GM23338 (cell line): ENCODE measurements at regions not wholly inside any gene's neighbourhood (a gene's known extent, or its start where the extent isn't known, plus 50 kb on each side); places are given as distances from the start of the nearest gene placed in this dataset.
A peak's percentile ranks its signal among the peaks of the same experiment; 100 is the strongest.

ENCODE experiments used
- ATAC-seq: fragments of 200-7000 bp; cut with Tn5 transposase; 3 replicates; pipeline ENCODE4 v1.9.1; 2020
- DNase-seq: peaks from one replicate; pipeline ENCODE4 v3.0.0-alpha.2; 2015; ENCODE audit warnings: low spot score
- H2AFZ ChIP-seq: fragments of 200-600 bp; sonication (generic); 2 replicates; pipeline ENCODE4 v1.8.0; 2016; ENCODE audit warnings: antibody characterized with exemption, mild to moderate bottlenecking, moderate library complexity
- H3F3A ChIP-seq: fragments of 200-600 bp; sonication (generic); replicated peaks from 2 replicates; pipeline ENCODE4 v1.8.0; 2017; ENCODE audit warnings: antibody characterized with exemption, mixed run types, low read depth
- H3K27ac ChIP-seq: fragments of 200-600 bp; sonication (generic); 2 replicates; pipeline ENCODE4 v1.6.1; 2016; ENCODE audit warnings: low read depth
- H3K27me3 ChIP-seq: fragments of 200-600 bp; sonication (generic); 2 replicates; pipeline ENCODE4 v1.8.0; 2016; ENCODE audit warnings: mild to moderate bottlenecking, mixed run types, moderate library complexity; ENCODE audit not compliant: insufficient read depth
- H3K36me3 ChIP-seq: fragments of 200-600 bp; sonication (generic); 2 replicates; pipeline ENCODE4 v1.8.0; 2016; ENCODE audit warnings: mild to moderate bottlenecking; ENCODE audit not compliant: insufficient read depth
- H3K4me1 ChIP-seq: fragments of 200-600 bp; sonication (generic); 2 replicates; pipeline ENCODE4 v1.8.0; 2016; ENCODE audit warnings: mild to moderate bottlenecking, moderate library complexity; ENCODE audit not compliant: insufficient read depth
- H3K4me2 ChIP-seq: fragments of 200-600 bp; sonication (generic); 2 replicates; pipeline ENCODE4 v1.7.1; 2017; ENCODE audit warnings: mixed run types
- H3K4me3 ChIP-seq: fragments of 200-600 bp; sonication (generic); 2 replicates; pipeline ENCODE4 v1.6.1; 2016; ENCODE audit warnings: mixed run types
- H3K79me2 ChIP-seq: fragments of 200-600 bp; sonication (generic); replicated peaks from 2 replicates; pipeline ENCODE4 v1.8.0; 2017; ENCODE audit warnings: mild to moderate bottlenecking; ENCODE audit not compliant: insufficient read depth
- H3K9me2 ChIP-seq: fragments of 200-600 bp; sonication (generic); 2 replicates; pipeline ENCODE4 v1.8.0; 2017; ENCODE audit not compliant: insufficient read depth
- H4K20me1 ChIP-seq: fragments of 200-600 bp; sonication (generic); replicated peaks from 2 replicates; pipeline ENCODE4 v1.8.0; 2017; ENCODE audit warnings: mild to moderate bottlenecking; ENCODE audit not compliant: insufficient read depth
- H3K27ac Mint-ChIP-seq: 2 replicates; pipeline ENCODE4 v1.8.0; 2020; ENCODE audit warnings: inconsistent platforms, mild to moderate bottlenecking, moderate library complexity, mixed read lengths
- H3K27me3 Mint-ChIP-seq: 3 replicates; pipeline ENCODE4 v1.8.0; 2022; ENCODE audit warnings: low read depth, mild to moderate bottlenecking, moderate library complexity, mixed read lengths, inconsistent platforms; ENCODE audit not compliant: insufficient read depth, poor library complexity
- H3K36me3 Mint-ChIP-seq: 3 replicates; pipeline ENCODE4 v1.8.0; 2021; ENCODE audit warnings: low read depth, mild to moderate bottlenecking, inconsistent platforms, moderate library complexity, mixed read lengths
- H3K4me1 Mint-ChIP-seq: 3 replicates; pipeline ENCODE4 v1.8.0; 2020; ENCODE audit warnings: mild to moderate bottlenecking, inconsistent platforms, mixed read lengths
- H3K4me3 Mint-ChIP-seq: 3 replicates; pipeline ENCODE4 v1.8.0; 2021; ENCODE audit warnings: moderate library complexity, mild to moderate bottlenecking, inconsistent platforms, mixed read lengths
- H3K9me3 Mint-ChIP-seq: 3 replicates; pipeline ENCODE4 v1.8.0; 2020; ENCODE audit warnings: moderate library complexity, mild to moderate bottlenecking, inconsistent platforms, mixed read lengths
- CREB1 ChIP-seq: fragments of 250-450 bp; sonication (Bioruptor Pico); IDR thresholded peaks from 2 replicates; pipeline ENCODE4 v1.5.0; 2020; ENCODE audit warnings: low read depth, mild to moderate bottlenecking, moderate library complexity
- CTCF ChIP-seq, 2 experiments: fragments of 200-600 bp in 1 of 2; sonication (generic) in 1 of 2; conservative IDR thresholded peaks; 2 replicates each; pipeline versions ENCODE4 v1.5.1 to v1.6.1; 2016 to 2017; ENCODE audit warnings: antibody characterized with exemption in 2 of 2, low read depth in 2 of 2, mild to moderate bottlenecking in 2 of 2, moderate library complexity in 1 of 2
- EZH2 ChIP-seq: fragments of 200-600 bp; sonication (generic); IDR thresholded peaks from one replicate; pipeline ENCODE4 v1.8.0; 2017; ENCODE audit warnings: antibody characterized with exemption, mild to moderate bottlenecking, low read depth; ENCODE audit not compliant: unreplicated experiment
- EZH2phosphoT487 ChIP-seq: fragments of 200-600 bp; sonication (generic); IDR thresholded peaks from one replicate; pipeline ENCODE4 v1.8.1; 2018; ENCODE audit warnings: antibody characterized with exemption; ENCODE audit not compliant: unreplicated experiment
- JUNB ChIP-seq: IDR thresholded peaks from one replicate; pipeline ENCODE4 v1.6.1; 2016; ENCODE audit warnings: antibody characterized with exemption; ENCODE audit not compliant: unreplicated experiment
- NANOG ChIP-seq: IDR thresholded peaks from 2 replicates; pipeline ENCODE4 v1.6.1; 2016; ENCODE audit warnings: antibody characterized with exemption, borderline replicate concordance
- POLR2AphosphoS5 ChIP-seq: IDR thresholded peaks from 2 replicates; pipeline ENCODE4 v1.6.1; 2016; ENCODE audit warnings: antibody characterized with exemption, low read depth
- STAT1 ChIP-seq: IDR thresholded peaks from one replicate; pipeline ENCODE4 v1.6.1; 2016; ENCODE audit warnings: antibody characterized with exemption; ENCODE audit not compliant: unreplicated experiment
- ZNF114 ChIP-seq: fragments of 250-450 bp; sonication (Bioruptor Pico); IDR thresholded peaks from 2 replicates; pipeline ENCODE4 v1.5.0; 2020; ENCODE audit warnings: mild to moderate bottlenecking, moderate library complexity
- ZNF331 ChIP-seq: fragments of 250-450 bp; sonication (Bioruptor Pico); IDR thresholded peaks from 2 replicates; pipeline ENCODE4 v1.5.0; 2020; ENCODE audit warnings: low read depth, mild to moderate bottlenecking, moderate library complexity
- ZNF462 ChIP-seq: fragments of 250-450 bp; sonication (Bioruptor Pico); IDR thresholded peaks from 2 replicates; pipeline ENCODE4 v1.5.0; 2020; ENCODE audit warnings: mild to moderate bottlenecking, moderate library complexity
- TF ChIP-seq, protein P1 (sequence below): IDR thresholded peaks from 2 replicates; pipeline ENCODE4 v1.6.1; 2016; ENCODE audit warnings: antibody characterized with exemption

DNA sequence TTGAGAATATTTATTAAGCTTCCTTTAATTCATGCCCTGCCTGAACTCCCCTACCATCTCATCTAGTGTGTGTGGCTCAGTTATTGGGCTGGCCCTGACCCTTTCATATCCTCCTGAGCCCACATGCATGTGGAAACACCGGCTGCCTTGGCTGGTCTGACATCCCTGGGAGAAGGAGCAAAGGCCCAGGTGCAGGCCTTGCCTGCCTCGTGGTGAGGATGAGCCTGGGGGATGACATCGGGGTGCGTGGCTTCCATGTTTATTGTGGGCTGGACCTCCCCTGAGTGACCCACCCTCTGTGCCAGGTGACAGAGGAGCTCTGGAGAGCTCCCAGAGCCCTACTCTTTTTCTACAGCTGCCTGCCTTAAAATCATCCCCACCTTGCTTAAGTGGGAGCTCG is 69.1 kb downstream of the FOXA2 start (continued):
- TF ChIP-seq JUNB (no peak), ZNF114 (CRISPR knock-in tag) (no peak), CTCF (conservative IDR thresholded peaks at IDR 0.05; ENCODE audit: low read depth in 2 of 2) (no peak), CREB1 (CRISPR knock-in tag) (no peak), POLR2AphosphoS5 (no peak), EZH2phosphoT487 (no peak), STAT1 (no peak)
- TF ChIP-seq, protein P1, sequence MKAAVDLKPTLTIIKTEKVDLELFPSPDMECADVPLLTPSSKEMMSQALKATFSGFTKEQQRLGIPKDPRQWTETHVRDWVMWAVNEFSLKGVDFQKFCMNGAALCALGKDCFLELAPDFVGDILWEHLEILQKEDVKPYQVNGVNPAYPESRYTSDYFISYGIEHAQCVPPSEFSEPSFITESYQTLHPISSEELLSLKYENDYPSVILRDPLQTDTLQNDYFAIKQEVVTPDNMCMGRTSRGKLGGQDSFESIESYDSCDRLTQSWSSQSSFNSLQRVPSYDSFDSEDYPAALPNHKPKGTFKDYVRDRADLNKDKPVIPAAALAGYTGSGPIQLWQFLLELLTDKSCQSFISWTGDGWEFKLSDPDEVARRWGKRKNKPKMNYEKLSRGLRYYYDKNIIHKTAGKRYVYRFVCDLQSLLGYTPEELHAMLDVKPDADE: no peak

DNA sequence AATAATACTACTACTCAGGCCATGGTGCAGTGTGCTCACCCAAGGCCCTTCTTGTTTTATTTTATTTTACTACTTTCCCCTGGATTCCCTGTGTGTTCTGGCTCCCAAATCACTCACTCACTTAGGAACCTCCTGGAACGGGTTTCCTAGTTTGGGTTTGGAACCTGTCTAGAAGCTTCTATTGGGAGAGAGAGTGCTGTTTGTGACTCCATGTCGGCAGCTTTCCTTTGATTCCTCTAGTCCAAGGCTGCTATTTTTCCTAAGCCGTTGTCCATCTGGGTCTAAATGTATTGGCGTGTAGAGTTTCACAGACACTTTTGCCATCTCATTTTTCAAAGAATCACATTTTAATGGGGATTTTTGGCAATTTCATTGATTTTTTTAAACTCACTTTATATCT is 70.8 kb downstream of the FOXA2 start:
- Histone ChIP-seq H2AFZ (peak overlapping the region; percentile 69; the same call in 1 of the 2 replicates), H3K27me3 (no peaks in the 10 kb centered on the region), H3K79me2 (no peaks in the 10 kb centered on the region), H3K27ac (no peak overlapping the region), H3K9me2 (peaks cover 6% of the 10 kb centered on the region; the same call in 1 of the 2 replicates), H3K4me1 (peaks cover 8% of the 10 kb centered on the region; the same call in 1 of the 2 replicates), H3K4me3 (no peak overlapping the region), H4K20me1 (no peaks in the 10 kb centered on the region), H3K4me2 (no peak overlapping the region), H3K36me3 (no peaks in the 10 kb centered on the region), H3F3A (no peaks in the 10 kb centered on the region)
- Mint-ChIP-seq H3K27ac (no peak overlapping the region), H3K9me3 (no peaks in the 10 kb centered on the region), H3K4me1 (peaks cover 8% of the 10 kb centered on the region), H3K27me3 (no peaks in the 10 kb centered on the region), H3K4me3 (no peak overlapping the region), H3K36me3 (no peaks in the 10 kb centered on the region)
- DNase-seq (no peak), ATAC-seq (no peak)
- TF ChIP-seq CREB1 (CRISPR knock-in tag) (no peak), ZNF331 (CRISPR knock-in tag) (no peak), NANOG (no peak), EZH2phosphoT487 (no peak), CTCF (conservative IDR thresholded peaks at IDR 0.05; ENCODE audit: low read depth in 2 of 2) (no peak), EZH2 (no peak), JUNB (no peak), ZNF114 (CRISPR knock-in tag) (no peak), POLR2AphosphoS5 (no peak), ZNF462 (no peak), STAT1 (no peak)
- TF ChIP-seq, protein P1: no peak
